GM23338 (cell line): ENCODE measurements at regions not wholly inside any gene's neighbourhood (a gene's known extent, or its start where the extent isn't known, plus 50 kb on each side); places are given as distances from the start of the nearest gene placed in this dataset.

Experiments
- ATAC-seq: fragments of 200-7000 bp; cut with Tn5 transposase; 3 replicates; pipeline ENCODE4 v1.9.1; 2020
- DNase-seq: peaks from one replicate; pipeline ENCODE4 v3.0.0-alpha.2; 2015; ENCODE audit warnings: low spot score
- H2AFZ ChIP-seq: fragments of 200-600 bp; sonication (generic); 2 replicates; pipeline ENCODE4 v1.8.0; 2016; ENCODE audit warnings: antibody characterized with exemption, mild to moderate bottlenecking, moderate library complexity
- H3F3A ChIP-seq: fragments of 200-600 bp; sonication (generic); replicated peaks from 2 replicates; pipeline ENCODE4 v1.8.0; 2017; ENCODE audit warnings: antibody characterized with exemption, mixed run types, low read depth
- H3K27ac ChIP-seq: fragments of 200-600 bp; sonication (generic); 2 replicates; pipeline ENCODE4 v1.6.1; 2016; ENCODE audit warnings: low read depth
- H3K27me3 ChIP-seq: fragments of 200-600 bp; sonication (generic); 2 replicates; pipeline ENCODE4 v1.8.0; 2016; ENCODE audit warnings: mild to moderate bottlenecking, mixed run types, moderate library complexity; ENCODE audit not compliant: insufficient read depth
- H3K36me3 ChIP-seq: fragments of 200-600 bp; sonication (generic); 2 replicates; pipeline ENCODE4 v1.8.0; 2016; ENCODE audit warnings: mild to moderate bottlenecking; ENCODE audit not compliant: insufficient read depth
- H3K4me1 ChIP-seq: fragments of 200-600 bp; sonication (generic); 2 replicates; pipeline ENCODE4 v1.8.0; 2016; ENCODE audit warnings: mild to moderate bottlenecking, moderate library complexity; ENCODE audit not compliant: insufficient read depth
- H3K4me2 ChIP-seq: fragments of 200-600 bp; sonication (generic); 2 replicates; pipeline ENCODE4 v1.7.1; 2017; ENCODE audit warnings: mixed run types
- H3K4me3 ChIP-seq: fragments of 200-600 bp; sonication (generic); 2 replicates; pipeline ENCODE4 v1.6.1; 2016; ENCODE audit warnings: mixed run types
- H3K79me2 ChIP-seq: fragments of 200-600 bp; sonication (generic); replicated peaks from 2 replicates; pipeline ENCODE4 v1.8.0; 2017; ENCODE audit warnings: mild to moderate bottlenecking; ENCODE audit not compliant: insufficient read depth
- H3K9me2 ChIP-seq: fragments of 200-600 bp; sonication (generic); 2 replicates; pipeline ENCODE4 v1.8.0; 2017; ENCODE audit not compliant: insufficient read depth
- H4K20me1 ChIP-seq: fragments of 200-600 bp; sonication (generic); replicated peaks from 2 replicates; pipeline ENCODE4 v1.8.0; 2017; ENCODE audit warnings: mild to moderate bottlenecking; ENCODE audit not compliant: insufficient read depth
- H3K27ac Mint-ChIP-seq: 2 replicates; pipeline ENCODE4 v1.8.0; 2020; ENCODE audit warnings: inconsistent platforms, mild to moderate bottlenecking, moderate library complexity, mixed read lengths
- H3K27me3 Mint-ChIP-seq: 3 replicates; pipeline ENCODE4 v1.8.0; 2022; ENCODE audit warnings: low read depth, mild to moderate bottlenecking, moderate library complexity, mixed read lengths, inconsistent platforms; ENCODE audit not compliant: insufficient read depth, poor library complexity
- H3K36me3 Mint-ChIP-seq: 3 replicates; pipeline ENCODE4 v1.8.0; 2021; ENCODE audit warnings: low read depth, mild to moderate bottlenecking, inconsistent platforms, moderate library complexity, mixed read lengths
- H3K4me1 Mint-ChIP-seq: 3 replicates; pipeline ENCODE4 v1.8.0; 2020; ENCODE audit warnings: mild to moderate bottlenecking, inconsistent platforms, mixed read lengths
- H3K4me3 Mint-ChIP-seq: 3 replicates; pipeline ENCODE4 v1.8.0; 2021; ENCODE audit warnings: moderate library complexity, mild to moderate bottlenecking, inconsistent platforms, mixed read lengths
- H3K9me3 Mint-ChIP-seq: 3 replicates; pipeline ENCODE4 v1.8.0; 2020; ENCODE audit warnings: moderate library complexity, mild to moderate bottlenecking, inconsistent platforms, mixed read lengths
- CREB1 ChIP-seq: fragments of 250-450 bp; sonication (Bioruptor Pico); IDR thresholded peaks from 2 replicates; pipeline ENCODE4 v1.5.0; 2020; ENCODE audit warnings: low read depth, mild to moderate bottlenecking, moderate library complexity
- EZH2 ChIP-seq: fragments of 200-600 bp; sonication (generic); IDR thresholded peaks from one replicate; pipeline ENCODE4 v1.8.0; 2017; ENCODE audit warnings: antibody characterized with exemption, mild to moderate bottlenecking, low read depth; ENCODE audit not compliant: unreplicated experiment
- EZH2phosphoT487 ChIP-seq: fragments of 200-600 bp; sonication (generic); IDR thresholded peaks from one replicate; pipeline ENCODE4 v1.8.1; 2018; ENCODE audit warnings: antibody characterized with exemption; ENCODE audit not compliant: unreplicated experiment
- JUNB ChIP-seq: IDR thresholded peaks from one replicate; pipeline ENCODE4 v1.6.1; 2016; ENCODE audit warnings: antibody characterized with exemption; ENCODE audit not compliant: unreplicated experiment
- NANOG ChIP-seq: IDR thresholded peaks from 2 replicates; pipeline ENCODE4 v1.6.1; 2016; ENCODE audit warnings: antibody characterized with exemption, borderline replicate concordance
- POLR2AphosphoS5 ChIP-seq: IDR thresholded peaks from 2 replicates; pipeline ENCODE4 v1.6.1; 2016; ENCODE audit warnings: antibody characterized with exemption, low read depth
- STAT1 ChIP-seq: IDR thresholded peaks from one replicate; pipeline ENCODE4 v1.6.1; 2016; ENCODE audit warnings: antibody characterized with exemption; ENCODE audit not compliant: unreplicated experiment
- ZNF114 ChIP-seq: fragments of 250-450 bp; sonication (Bioruptor Pico); IDR thresholded peaks from 2 replicates; pipeline ENCODE4 v1.5.0; 2020; ENCODE audit warnings: mild to moderate bottlenecking, moderate library complexity
- ZNF331 ChIP-seq: fragments of 250-450 bp; sonication (Bioruptor Pico); IDR thresholded peaks from 2 replicates; pipeline ENCODE4 v1.5.0; 2020; ENCODE audit warnings: low read depth, mild to moderate bottlenecking, moderate library complexity
- TF ChIP-seq, protein P1 (sequence below), 2 experiments: fragments of 200-600 bp in 1 of 2; sonication (generic) in 1 of 2; conservative IDR thresholded peaks; 2 replicates each; pipeline versions ENCODE4 v1.5.1 to v1.6.1; 2016 to 2017; ENCODE audit warnings: antibody characterized with exemption in 2 of 2, low read depth in 2 of 2, mild to moderate bottlenecking in 2 of 2, moderate library complexity in 1 of 2
- TF ChIP-seq, protein P2 (sequence below): IDR thresholded peaks from 2 replicates; pipeline ENCODE4 v1.6.1; 2016; ENCODE audit warnings: antibody characterized with exemption
- TF ChIP-seq, protein P3 (sequence below): IDR thresholded peaks from one replicate; pipeline ENCODE4 v1.6.1; 2018; ENCODE audit warnings: antibody characterized with exemption; ENCODE audit not compliant: unreplicated experiment
- TF ChIP-seq, protein P4 (sequence below): fragments of 250-450 bp; sonication (Bioruptor Pico); IDR thresholded peaks from 2 replicates; pipeline ENCODE4 v1.5.0; 2020; ENCODE audit warnings: mild to moderate bottlenecking, moderate library complexity

DNA sequence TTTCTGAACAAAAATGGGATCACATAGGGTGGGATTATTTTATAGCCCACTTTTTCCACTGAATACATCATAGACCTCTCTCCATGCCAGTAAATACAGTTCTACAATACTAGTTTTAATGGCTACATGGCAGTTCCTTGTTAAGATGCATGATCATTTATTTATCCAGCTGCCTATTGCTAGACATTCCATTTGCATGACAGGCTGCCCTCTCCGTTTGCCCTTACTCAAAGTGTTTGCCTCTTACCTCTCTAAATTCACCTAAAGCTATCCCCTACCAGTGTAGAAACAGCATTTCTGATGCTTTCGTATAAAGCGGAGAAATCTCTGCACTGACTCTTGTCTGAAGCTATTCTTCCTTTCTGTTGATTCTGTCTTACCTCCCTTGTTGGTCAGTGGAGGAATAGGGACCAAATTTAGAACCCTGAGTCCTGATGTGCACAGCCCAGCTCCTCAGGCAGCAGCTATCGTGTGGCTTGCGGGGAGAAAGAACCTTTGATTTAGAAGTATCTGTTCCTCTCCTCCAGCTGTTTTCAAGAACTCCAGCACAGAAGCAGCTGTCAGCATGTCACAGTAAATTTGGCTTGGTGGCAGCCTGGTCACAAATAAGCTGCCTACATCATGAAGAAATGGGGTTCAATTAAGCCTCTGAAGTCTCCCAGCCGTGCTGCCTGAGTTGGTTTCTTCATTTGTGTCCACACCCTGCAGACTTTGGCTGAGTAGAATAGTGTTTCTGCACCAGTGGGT, 337.3 kb downstream of the PRDM2 start:
- no peaks in the 10 kb centered on the region for H3K9me2 ChIP-seq
- H3K4me2 ChIP-seq, result no peak overlapping the region
- ATAC-seq (no peak), DNase-seq (no peak)
- Mint-ChIP-seq H3K27me3 (peaks cover 1% of the 10 kb centered on the region), H3K36me3 (peaks cover 13% of the 10 kb centered on the region; the same call in 2 of the 3 replicates), H3K4me1 (peaks cover 7% of the 10 kb centered on the region; the same call in 2 of the 3 replicates), H3K4me3 (no peak overlapping the region), H3K9me3 (peaks cover 34% of the 10 kb centered on the region), H3K27ac (no peak overlapping the region)
- H3K27ac ChIP-seq, result no peak overlapping the region
- no peaks in the 10 kb centered on the region for H4K20me1 ChIP-seq
- no peaks in the 10 kb centered on the region for H3K79me2 ChIP-seq
- peaks cover 6% of the 10 kb centered on the region; the same call in 1 of the 2 replicates for H3K4me1 ChIP-seq
- no peak overlapping the region for H3K4me3 ChIP-seq
- H2AFZ ChIP-seq, result no peak overlapping the region
- no peak for TF ChIP-seq ZNF331 (CRISPR knock-in tag)
- no peak for TF ChIP-seq NANOG
- no peak for TF ChIP-seq ZNF114
- no peak for TF ChIP-seq JUNB
- TF ChIP-seq, protein P1, sequence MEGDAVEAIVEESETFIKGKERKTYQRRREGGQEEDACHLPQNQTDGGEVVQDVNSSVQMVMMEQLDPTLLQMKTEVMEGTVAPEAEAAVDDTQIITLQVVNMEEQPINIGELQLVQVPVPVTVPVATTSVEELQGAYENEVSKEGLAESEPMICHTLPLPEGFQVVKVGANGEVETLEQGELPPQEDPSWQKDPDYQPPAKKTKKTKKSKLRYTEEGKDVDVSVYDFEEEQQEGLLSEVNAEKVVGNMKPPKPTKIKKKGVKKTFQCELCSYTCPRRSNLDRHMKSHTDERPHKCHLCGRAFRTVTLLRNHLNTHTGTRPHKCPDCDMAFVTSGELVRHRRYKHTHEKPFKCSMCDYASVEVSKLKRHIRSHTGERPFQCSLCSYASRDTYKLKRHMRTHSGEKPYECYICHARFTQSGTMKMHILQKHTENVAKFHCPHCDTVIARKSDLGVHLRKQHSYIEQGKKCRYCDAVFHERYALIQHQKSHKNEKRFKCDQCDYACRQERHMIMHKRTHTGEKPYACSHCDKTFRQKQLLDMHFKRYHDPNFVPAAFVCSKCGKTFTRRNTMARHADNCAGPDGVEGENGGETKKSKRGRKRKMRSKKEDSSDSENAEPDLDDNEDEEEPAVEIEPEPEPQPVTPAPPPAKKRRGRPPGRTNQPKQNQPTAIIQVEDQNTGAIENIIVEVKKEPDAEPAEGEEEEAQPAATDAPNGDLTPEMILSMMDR (conservative IDR thresholded peaks at IDR 0.05; ENCODE audit: low read depth in 2 of 2), result no peak
- TF ChIP-seq, protein P2, sequence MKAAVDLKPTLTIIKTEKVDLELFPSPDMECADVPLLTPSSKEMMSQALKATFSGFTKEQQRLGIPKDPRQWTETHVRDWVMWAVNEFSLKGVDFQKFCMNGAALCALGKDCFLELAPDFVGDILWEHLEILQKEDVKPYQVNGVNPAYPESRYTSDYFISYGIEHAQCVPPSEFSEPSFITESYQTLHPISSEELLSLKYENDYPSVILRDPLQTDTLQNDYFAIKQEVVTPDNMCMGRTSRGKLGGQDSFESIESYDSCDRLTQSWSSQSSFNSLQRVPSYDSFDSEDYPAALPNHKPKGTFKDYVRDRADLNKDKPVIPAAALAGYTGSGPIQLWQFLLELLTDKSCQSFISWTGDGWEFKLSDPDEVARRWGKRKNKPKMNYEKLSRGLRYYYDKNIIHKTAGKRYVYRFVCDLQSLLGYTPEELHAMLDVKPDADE, result no peak
- TF ChIP-seq, protein P3, sequence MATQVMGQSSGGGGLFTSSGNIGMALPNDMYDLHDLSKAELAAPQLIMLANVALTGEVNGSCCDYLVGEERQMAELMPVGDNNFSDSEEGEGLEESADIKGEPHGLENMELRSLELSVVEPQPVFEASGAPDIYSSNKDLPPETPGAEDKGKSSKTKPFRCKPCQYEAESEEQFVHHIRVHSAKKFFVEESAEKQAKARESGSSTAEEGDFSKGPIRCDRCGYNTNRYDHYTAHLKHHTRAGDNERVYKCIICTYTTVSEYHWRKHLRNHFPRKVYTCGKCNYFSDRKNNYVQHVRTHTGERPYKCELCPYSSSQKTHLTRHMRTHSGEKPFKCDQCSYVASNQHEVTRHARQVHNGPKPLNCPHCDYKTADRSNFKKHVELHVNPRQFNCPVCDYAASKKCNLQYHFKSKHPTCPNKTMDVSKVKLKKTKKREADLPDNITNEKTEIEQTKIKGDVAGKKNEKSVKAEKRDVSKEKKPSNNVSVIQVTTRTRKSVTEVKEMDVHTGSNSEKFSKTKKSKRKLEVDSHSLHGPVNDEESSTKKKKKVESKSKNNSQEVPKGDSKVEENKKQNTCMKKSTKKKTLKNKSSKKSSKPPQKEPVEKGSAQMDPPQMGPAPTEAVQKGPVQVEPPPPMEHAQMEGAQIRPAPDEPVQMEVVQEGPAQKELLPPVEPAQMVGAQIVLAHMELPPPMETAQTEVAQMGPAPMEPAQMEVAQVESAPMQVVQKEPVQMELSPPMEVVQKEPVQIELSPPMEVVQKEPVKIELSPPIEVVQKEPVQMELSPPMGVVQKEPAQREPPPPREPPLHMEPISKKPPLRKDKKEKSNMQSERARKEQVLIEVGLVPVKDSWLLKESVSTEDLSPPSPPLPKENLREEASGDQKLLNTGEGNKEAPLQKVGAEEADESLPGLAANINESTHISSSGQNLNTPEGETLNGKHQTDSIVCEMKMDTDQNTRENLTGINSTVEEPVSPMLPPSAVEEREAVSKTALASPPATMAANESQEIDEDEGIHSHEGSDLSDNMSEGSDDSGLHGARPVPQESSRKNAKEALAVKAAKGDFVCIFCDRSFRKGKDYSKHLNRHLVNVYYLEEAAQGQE, result no peak
- TF ChIP-seq EZH2phosphoT487, result no peak
- no peak for TF ChIP-seq CREB1 (CRISPR knock-in tag)
- TF ChIP-seq, protein P4, sequence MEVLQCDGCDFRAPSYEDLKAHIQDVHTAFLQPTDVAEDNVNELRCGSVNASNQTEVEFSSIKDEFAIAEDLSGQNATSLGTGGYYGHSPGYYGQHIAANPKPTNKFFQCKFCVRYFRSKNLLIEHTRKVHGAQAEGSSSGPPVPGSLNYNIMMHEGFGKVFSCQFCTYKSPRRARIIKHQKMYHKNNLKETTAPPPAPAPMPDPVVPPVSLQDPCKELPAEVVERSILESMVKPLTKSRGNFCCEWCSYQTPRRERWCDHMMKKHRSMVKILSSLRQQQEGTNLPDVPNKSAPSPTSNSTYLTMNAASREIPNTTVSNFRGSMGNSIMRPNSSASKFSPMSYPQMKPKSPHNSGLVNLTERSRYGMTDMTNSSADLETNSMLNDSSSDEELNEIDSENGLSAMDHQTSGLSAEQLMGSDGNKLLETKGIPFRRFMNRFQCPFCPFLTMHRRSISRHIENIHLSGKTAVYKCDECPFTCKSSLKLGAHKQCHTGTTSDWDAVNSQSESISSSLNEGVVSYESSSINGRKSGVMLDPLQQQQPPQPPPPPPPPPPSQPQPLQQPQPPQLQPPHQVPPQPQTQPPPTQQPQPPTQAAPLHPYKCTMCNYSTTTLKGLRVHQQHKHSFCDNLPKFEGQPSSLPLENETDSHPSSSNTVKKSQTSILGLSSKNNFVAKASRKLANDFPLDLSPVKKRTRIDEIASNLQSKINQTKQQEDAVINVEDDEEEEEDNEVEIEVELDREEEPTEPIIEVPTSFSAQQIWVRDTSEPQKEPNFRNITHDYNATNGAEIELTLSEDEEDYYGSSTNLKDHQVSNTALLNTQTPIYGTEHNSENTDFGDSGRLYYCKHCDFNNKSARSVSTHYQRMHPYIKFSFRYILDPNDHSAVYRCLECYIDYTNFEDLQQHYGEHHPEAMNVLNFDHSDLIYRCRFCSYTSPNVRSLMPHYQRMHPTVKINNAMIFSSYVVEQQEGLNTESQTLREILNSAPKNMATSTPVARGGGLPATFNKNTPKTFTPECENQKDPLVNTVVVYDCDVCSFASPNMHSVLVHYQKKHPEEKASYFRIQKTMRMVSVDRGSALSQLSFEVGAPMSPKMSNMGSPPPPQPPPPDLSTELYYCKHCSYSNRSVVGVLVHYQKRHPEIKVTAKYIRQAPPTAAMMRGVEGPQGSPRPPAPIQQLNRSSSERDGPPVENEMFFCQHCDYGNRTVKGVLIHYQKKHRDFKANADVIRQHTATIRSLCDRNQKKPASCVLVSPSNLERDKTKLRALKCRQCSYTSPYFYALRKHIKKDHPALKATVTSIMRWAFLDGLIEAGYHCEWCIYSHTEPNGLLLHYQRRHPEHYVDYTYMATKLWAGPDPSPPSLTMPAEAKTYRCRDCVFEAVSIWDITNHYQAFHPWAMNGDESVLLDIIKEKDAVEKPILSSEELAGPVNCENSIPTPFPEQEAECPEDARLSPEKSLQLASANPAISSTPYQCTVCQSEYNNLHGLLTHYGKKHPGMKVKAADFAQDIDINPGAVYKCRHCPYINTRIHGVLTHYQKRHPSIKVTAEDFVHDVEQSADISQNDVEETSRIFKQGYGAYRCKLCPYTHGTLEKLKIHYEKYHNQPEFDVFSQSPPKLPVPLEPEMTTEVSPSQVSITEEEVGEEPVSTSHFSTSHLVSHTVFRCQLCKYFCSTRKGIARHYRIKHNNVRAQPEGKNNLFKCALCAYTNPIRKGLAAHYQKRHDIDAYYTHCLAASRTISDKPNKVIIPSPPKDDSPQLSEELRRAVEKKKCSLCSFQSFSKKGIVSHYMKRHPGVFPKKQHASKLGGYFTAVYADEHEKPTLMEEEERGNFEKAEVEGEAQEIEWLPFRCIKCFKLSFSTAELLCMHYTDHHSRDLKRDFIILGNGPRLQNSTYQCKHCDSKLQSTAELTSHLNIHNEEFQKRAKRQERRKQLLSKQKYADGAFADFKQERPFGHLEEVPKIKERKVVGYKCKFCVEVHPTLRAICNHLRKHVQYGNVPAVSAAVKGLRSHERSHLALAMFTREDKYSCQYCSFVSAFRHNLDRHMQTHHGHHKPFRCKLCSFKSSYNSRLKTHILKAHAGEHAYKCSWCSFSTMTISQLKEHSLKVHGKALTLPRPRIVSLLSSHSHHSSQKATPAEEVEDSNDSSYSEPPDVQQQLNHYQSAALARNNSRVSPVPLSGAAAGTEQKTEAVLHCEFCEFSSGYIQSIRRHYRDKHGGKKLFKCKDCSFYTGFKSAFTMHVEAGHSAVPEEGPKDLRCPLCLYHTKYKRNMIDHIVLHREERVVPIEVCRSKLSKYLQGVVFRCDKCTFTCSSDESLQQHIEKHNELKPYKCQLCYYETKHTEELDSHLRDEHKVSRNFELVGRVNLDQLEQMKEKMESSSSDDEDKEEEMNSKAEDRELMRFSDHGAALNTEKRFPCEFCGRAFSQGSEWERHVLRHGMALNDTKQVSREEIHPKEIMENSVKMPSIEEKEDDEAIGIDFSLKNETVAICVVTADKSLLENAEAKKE (CRISPR knock-in tag), result no peak
- TF ChIP-seq EZH2, result no peak
- TF ChIP-seq POLR2AphosphoS5, result no peak
- no peak for TF ChIP-seq STAT1
- H3F3A ChIP-seq, result no peaks in the 10 kb centered on the region
- H3K27me3 ChIP-seq, result no peaks in the 10 kb centered on the region
- H3K36me3 ChIP-seq, result peaks cover 8% of the 10 kb centered on the region; the same call in 1 of the 2 replicates
